ENCODE measurements at regions not wholly inside any gene's neighbourhood (a gene's known extent, or its start where the extent isn't known, plus 50 kb on each side); places are given as distances from the start of the nearest gene placed in this dataset.

DNA sequence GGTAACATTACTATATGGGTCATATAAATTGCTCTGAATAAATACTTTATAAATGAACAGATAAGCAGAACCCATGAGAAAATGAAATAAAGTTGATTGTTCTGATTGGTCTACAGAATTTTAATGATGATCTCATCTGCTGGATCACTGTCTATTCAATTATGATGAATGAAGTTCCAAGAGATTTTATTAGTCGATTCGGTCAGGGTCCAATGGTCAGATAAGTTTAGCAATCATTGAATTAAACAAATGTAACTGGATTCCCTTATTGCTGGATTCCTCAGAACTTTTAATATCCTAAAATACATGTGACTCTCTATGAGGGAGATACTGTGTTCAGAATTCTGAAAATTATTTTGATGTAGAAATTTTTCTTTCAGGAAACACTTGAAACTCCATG lies 715.2 kb downstream of the EPM2A start:
- Mint-ChIP-seq H3K4me1 (peaks cover 9% of the 10 kb centered on the region), H3K27me3 (ENCODE audit: low read depth) (no peaks in the 10 kb centered on the region), H3K27ac (no peak overlapping the region), H3K9me3 (peaks cover 4% of the 10 kb centered on the region; the same call in 1 of the 2 replicates), H3K4me3 (no peak overlapping the region), H3K36me3 (no peaks in the 10 kb centered on the region)
- ChIA-PET CTCF (no interaction called here), POLR2A (no interaction called here)
- DNase-seq (ENCODE audit: low spot score) (no peak), ATAC-seq (no peak)
- no peak for TF ChIP-seq ETV6 (CRISPR knock-in tag; IDR thresholded peaks at IDR 0.05)
- TF ChIP-seq CREM (CRISPR knock-in tag; IDR thresholded peaks at IDR 0.05) = no peak
- no peak for TF ChIP-seq E2F4 (CRISPR knock-in tag; IDR thresholded peaks at IDR 0.05; ENCODE audit: borderline replicate concordance, low read depth)
- TF ChIP-seq, protein P1, sequence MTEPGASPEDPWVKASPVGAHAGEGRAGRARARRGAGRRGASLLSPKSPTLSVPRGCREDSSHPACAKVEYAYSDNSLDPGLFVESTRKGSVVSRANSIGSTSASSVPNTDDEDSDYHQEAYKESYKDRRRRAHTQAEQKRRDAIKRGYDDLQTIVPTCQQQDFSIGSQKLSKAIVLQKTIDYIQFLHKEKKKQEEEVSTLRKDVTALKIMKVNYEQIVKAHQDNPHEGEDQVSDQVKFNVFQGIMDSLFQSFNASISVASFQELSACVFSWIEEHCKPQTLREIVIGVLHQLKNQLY (CRISPR knock-in tag; IDR thresholded peaks at IDR 0.05) = no peak
- TF ChIP-seq ATF3 (CRISPR knock-in tag; conservative IDR thresholded peaks at IDR 0.05) = no peak

DNA sequence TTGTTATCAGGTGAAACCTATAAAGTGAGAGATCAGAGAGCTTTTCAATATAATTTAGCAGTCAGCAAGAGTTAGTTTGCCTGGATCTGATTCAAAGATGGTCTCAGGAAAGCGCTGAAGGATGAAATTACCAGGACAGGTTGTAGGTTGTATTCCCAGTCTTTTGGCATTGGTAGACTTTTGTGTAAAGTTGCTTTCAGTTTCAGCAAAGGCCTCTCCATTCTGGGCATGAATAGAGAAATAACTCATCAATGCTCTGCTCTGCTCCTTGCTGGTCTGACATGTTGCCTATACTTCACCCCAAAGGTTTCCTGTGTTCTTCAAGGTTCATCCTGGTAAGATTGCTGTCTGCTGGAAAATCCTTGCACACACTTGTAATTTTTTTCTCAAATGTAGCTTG lies 714.8 kb downstream of the EPM2A start:
- peaks cover 4% of the 10 kb centered on the region; the same call in 1 of the 2 replicates for H3K9me3 Mint-ChIP-seq
- no peaks in the 10 kb centered on the region for H3K27me3 Mint-ChIP-seq (ENCODE audit: low read depth)
- no peaks in the 10 kb centered on the region for H3K36me3 Mint-ChIP-seq
- no peak overlapping the region for H3K4me3 Mint-ChIP-seq
- TF ChIP-seq AFF4 (CRISPR knock-in tag; IDR thresholded peaks at IDR 0.05; ENCODE audit: borderline replicate concordance) (no peak), TCF7 (CRISPR knock-in tag; IDR thresholded peaks at IDR 0.05; ENCODE audit: low read depth) (no peak), ZNF416 (CRISPR knock-in tag; IDR thresholded peaks at IDR 0.05) (no peak), ZNF671 (CRISPR knock-in tag; IDR thresholded peaks at IDR 0.05) (no peak), ZBTB21 (CRISPR knock-in tag; IDR thresholded peaks at IDR 0.05; ENCODE audit: borderline replicate concordance) (no peak), NR3C1 (CRISPR knock-in tag; conservative IDR thresholded peaks at IDR 0.05; ENCODE audit: low read depth) (no peak), OVOL2 (CRISPR knock-in tag; IDR thresholded peaks at IDR 0.05; ENCODE audit: borderline replicate concordance) (no peak), E2F1 (CRISPR knock-in tag; IDR thresholded peaks at IDR 0.05) (no peak), CREB1 (CRISPR knock-in tag; IDR thresholded peaks at IDR 0.05) (no peak)
- ChIA-PET CTCF (interaction anchor here (0.5 kb wide), 1 partner anchor 395 kb away, joined by 3 read pairs; no protein-coding TSS in a partner anchor), POLR2A (no interaction called here)
- no peak overlapping the region for H3K27ac Mint-ChIP-seq
- H3K4me1 Mint-ChIP-seq = peaks cover 9% of the 10 kb centered on the region
- no peak for DNase-seq (ENCODE audit: low spot score)
- no peak for ATAC-seq

DNA sequence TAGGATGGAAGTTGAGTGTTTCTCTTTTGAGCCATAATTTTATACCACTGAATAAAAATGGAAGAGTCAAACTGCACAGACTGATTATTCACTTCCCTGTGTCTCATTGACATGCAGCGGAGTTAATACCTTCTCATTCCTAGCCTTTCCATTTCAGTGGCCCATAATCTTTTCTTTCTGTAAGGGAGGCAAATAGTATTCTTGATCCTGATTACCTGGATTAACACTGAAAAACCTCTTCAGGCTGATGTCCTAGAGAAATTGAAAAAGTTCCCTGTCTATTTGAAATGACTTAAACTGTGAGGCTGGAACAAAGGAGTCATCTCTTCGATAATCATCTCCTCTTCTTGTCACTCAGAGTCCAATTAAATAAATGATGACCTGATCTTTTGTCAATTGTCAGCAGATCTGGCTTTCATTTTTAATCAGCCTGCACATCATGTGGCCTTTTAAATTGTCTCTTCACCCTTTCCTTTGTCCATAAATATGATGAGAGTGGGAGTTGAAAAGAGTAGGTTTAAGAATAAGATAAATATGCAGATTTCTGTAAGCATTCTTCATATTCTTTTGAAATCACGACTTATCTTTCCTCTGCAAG lies 713.0 kb downstream of the EPM2A start:
- no peak for DNase-seq (ENCODE audit: low spot score)
- ATAC-seq = no peak
- no peaks in the 10 kb centered on the region for H3K36me3 Mint-ChIP-seq
- CTCF ChIA-PET = no interaction called here
- H3K9me3 Mint-ChIP-seq = no peaks in the 10 kb centered on the region
- no peak overlapping the region for H3K27ac Mint-ChIP-seq
- no peak overlapping the region for H3K4me3 Mint-ChIP-seq
- POLR2A ChIA-PET = no interaction called here
- no peaks in the 10 kb centered on the region for H3K27me3 Mint-ChIP-seq (ENCODE audit: low read depth)
- H3K4me1 Mint-ChIP-seq = peaks cover 10% of the 10 kb centered on the region
- TF ChIP-seq NFATC4 (CRISPR knock-in tag; IDR thresholded peaks at IDR 0.05) (no peak), TP53 (CRISPR knock-in tag; IDR thresholded peaks at IDR 0.05) (no peak), ESRRA (CRISPR knock-in tag; IDR thresholded peaks at IDR 0.05; ENCODE audit: borderline replicate concordance) (no peak), ZNF317 (CRISPR knock-in tag; IDR thresholded peaks at IDR 0.05; ENCODE audit: borderline replicate concordance, low read depth) (no peak), ZBTB21 (CRISPR knock-in tag; IDR thresholded peaks at IDR 0.05; ENCODE audit: borderline replicate concordance) (no peak), ZNF423 (CRISPR knock-in tag; IDR thresholded peaks at IDR 0.05) (no peak), JAZF1 (CRISPR knock-in tag; IDR thresholded peaks at IDR 0.05) (no peak)
- TF ChIP-seq, protein P2, sequence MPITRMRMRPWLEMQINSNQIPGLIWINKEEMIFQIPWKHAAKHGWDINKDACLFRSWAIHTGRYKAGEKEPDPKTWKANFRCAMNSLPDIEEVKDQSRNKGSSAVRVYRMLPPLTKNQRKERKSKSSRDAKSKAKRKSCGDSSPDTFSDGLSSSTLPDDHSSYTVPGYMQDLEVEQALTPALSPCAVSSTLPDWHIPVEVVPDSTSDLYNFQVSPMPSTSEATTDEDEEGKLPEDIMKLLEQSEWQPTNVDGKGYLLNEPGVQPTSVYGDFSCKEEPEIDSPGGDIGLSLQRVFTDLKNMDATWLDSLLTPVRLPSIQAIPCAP (CRISPR knock-in tag; IDR thresholded peaks at IDR 0.05) = no peak
- TF ChIP-seq, protein P3, sequence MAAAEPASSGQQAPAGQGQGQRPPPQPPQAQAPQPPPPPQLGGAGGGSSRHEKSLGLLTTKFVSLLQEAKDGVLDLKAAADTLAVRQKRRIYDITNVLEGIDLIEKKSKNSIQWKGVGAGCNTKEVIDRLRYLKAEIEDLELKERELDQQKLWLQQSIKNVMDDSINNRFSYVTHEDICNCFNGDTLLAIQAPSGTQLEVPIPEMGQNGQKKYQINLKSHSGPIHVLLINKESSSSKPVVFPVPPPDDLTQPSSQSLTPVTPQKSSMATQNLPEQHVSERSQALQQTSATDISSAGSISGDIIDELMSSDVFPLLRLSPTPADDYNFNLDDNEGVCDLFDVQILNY (CRISPR knock-in tag; IDR thresholded peaks at IDR 0.05) = no peak

Measured in WTC11 (cell line).